HepG2 (cell line): ENCODE measurements at regions not wholly inside any gene's neighbourhood (a gene's known extent, or its start where the extent isn't known, plus 50 kb on each side); places are given as distances from the start of the nearest gene placed in this dataset.

Source experiments
- ATAC-seq: fragments of 200-7000 bp; cut with Tn5 transposase; 3 replicates; pipeline ENCODE4 v1.9.1; 2020; ENCODE audit warnings: mild to moderate bottlenecking, moderate library complexity
- BruUV-seq: library from RNA; stranded (reverse); fragments of 400-500 nt; replicated peaks from 2 replicates; lab custom pipeline; 2021; lab: Mats Ljungman, UMichigan
- CTCF ChIA-PET: fragments of 300-600 bp; formaldehyde crosslinking; extraction: SDS; loops from one replicate; lab custom pipeline; 2021; ENCODE audit warnings: low total read pairs, inconsistent platforms, low intra/inter-chr PET ratio; lab: Yijun Ruan, JAX
- POLR2A ChIA-PET: fragments of 350-600 bp; sonication (Branson Sonifier 250); formaldehyde crosslinking; loops from one replicate; lab custom pipeline; 2020; ENCODE audit warnings: antibody characterized with exemption, inconsistent platforms; lab: Yijun Ruan, JAX
- DNase-seq: peaks from one replicate; pipeline ENCODE4 v3.0.0-alpha.2; 2015; ENCODE audit warnings: low spot score
- FAIRE-seq: peaks from 3 replicates; lab custom pipeline; 2011; peaks lifted over from hg19 to GRCh38; lab: Jason Lieb, UNC
- H2AFZ ChIP-seq: one replicate; pipeline ENCODE4 v1.6.1; 2011; ENCODE audit warnings: low read length, inconsistent platforms
- H3K27ac ChIP-seq: fragments of 300-600 bp; 3 replicates; pipeline ENCODE4 v1.8.0; 2011; ENCODE audit warnings: mixed run types, mild to moderate bottlenecking, mixed read lengths, low read length, inconsistent platforms; ENCODE audit not compliant: insufficient read depth; ENCODE audit errors: extremely low read length
- H3K27me3 ChIP-seq, 2 experiments: fragments of 200-600 bp in 1 of 2; 2 replicates in 1 of 2; 3 replicates in 1 of 2; pipeline versions ENCODE4 v1.6.0 to v1.8.0; 2011; ENCODE audit warnings: low read length in 2 of 2, mild to moderate bottlenecking in 2 of 2, moderate library complexity in 2 of 2, inconsistent platforms in 1 of 2; ENCODE audit not compliant: insufficient read depth in 2 of 2, control insufficient read depth in 1 of 2
- H3K36me3 ChIP-seq, 2 experiments: fragments of 200-600 bp in 1 of 2; replicated peaks in 1 of 2; 2 replicates in 1 of 2; 3 replicates in 1 of 2; pipeline versions ENCODE4 v1.5.1 to v1.8.0; 2011; ENCODE audit warnings: low read length in 2 of 2, inconsistent platforms in 1 of 2; ENCODE audit not compliant: insufficient read depth in 2 of 2, control insufficient read depth in 1 of 2
- H3K4me1 ChIP-seq: 2 replicates; pipeline ENCODE4 v1.5.1; 2012; ENCODE audit warnings: low read length, inconsistent platforms; ENCODE audit not compliant: insufficient read depth
- H3K4me2 ChIP-seq: 2 replicates; pipeline ENCODE4 v1.6.0; 2011; ENCODE audit warnings: low read depth, low read length, inconsistent platforms
- H3K4me3 ChIP-seq, 3 experiments: fragments of 200-600 bp in 1 of 3; sonication (generic), shearing (Covaris generic) in 1 of 3; replicated peaks in 1 of 3; 2 replicates each; pipeline ENCODE4 v1.5.1; 2011 to 2016; ENCODE audit warnings: low read length in 3 of 3, inconsistent platforms in 2 of 3, low read depth in 2 of 3, mild to moderate bottlenecking in 2 of 3, control low read depth in 1 of 3, mixed read lengths in 1 of 3; ENCODE audit not compliant: insufficient read depth in 1 of 3
- H3K79me2 ChIP-seq: one replicate; pipeline ENCODE4 v1.6.1; 2011; ENCODE audit warnings: low read length, inconsistent platforms; ENCODE audit not compliant: insufficient read depth
- H3K9ac ChIP-seq: 2 replicates; pipeline ENCODE4 v1.6.0; 2011; ENCODE audit warnings: mild to moderate bottlenecking, low read depth, low read length, inconsistent platforms; ENCODE audit not compliant: insufficient read depth
- H3K9me3 ChIP-seq: 2 replicates; pipeline ENCODE4 v1.5.1; 2012; ENCODE audit warnings: mild to moderate bottlenecking, low read length
- H4K20me1 ChIP-seq: 2 replicates; pipeline ENCODE4 v1.6.0; 2011; ENCODE audit warnings: inconsistent platforms, mild to moderate bottlenecking, low read length, moderate library complexity; ENCODE audit not compliant: insufficient read depth
- CHCHD3 ChIP-seq: sonication (generic); formaldehyde crosslinking; IDR thresholded peaks from 2 replicates; pipeline ENCODE4 v1.8.0; 2022; ENCODE audit warnings: mild to moderate bottlenecking, missing genetic modification reagents, moderate library complexity
- CHD2 ChIP-seq: IDR thresholded peaks from 2 replicates; pipeline ENCODE4 v1.6.1; 2011; ENCODE audit warnings: low read depth, low read length, improper control_type of control experiment
- FOXJ3 ChIP-seq: sonication (generic); formaldehyde crosslinking; IDR thresholded peaks from 2 replicates; pipeline ENCODE4 v1.4.0; 2020; ENCODE audit warnings: missing genetic modification reagents, mild to moderate bottlenecking, borderline replicate concordance
- KLF15 ChIP-seq: sonication (generic); formaldehyde crosslinking; IDR thresholded peaks from 2 replicates; pipeline ENCODE4 v1.8.1; 2023; ENCODE audit warnings: borderline replicate concordance, mild to moderate bottlenecking, inconsistent platforms, missing genetic modification reagents, mixed read lengths
- TEAD3 ChIP-seq: optimal IDR thresholded peaks from 2 replicates; pipeline ENCODE3; 2016; ENCODE audit warnings: borderline replicate concordance
- ZNF12 ChIP-seq: sonication (generic); formaldehyde crosslinking; IDR thresholded peaks from 2 replicates; pipeline ENCODE4 v1.5.0; 2020; ENCODE audit warnings: missing genetic modification reagents
- ZNF333 ChIP-seq: sonication (generic); formaldehyde crosslinking; IDR thresholded peaks from 2 replicates; pipeline ENCODE4 v1.4.0; 2020; ENCODE audit warnings: mild to moderate bottlenecking, missing genetic modification reagents, borderline replicate concordance
- ZNF414 ChIP-seq: sonication (generic); formaldehyde crosslinking; IDR thresholded peaks from 2 replicates; pipeline ENCODE4 v1.5.0; 2020; ENCODE audit warnings: missing genetic modification reagents
- ZSCAN9 ChIP-seq: IDR thresholded peaks from 2 replicates; pipeline ENCODE4 v1.6.1; 2016; ENCODE audit warnings: borderline replicate concordance
- WGBS: methylation state at CpG from one replicate; pipeline ENCODE4 v1.1.6; 2017; ENCODE audit warnings: low lambda C conversion rate; 5-methylcytosine and 5-hydroxymethylcytosine counted together
- in situ Hi-C: cut with HindIII; loops from 2 replicates; pipeline ENCODE4 v1.10.0; 2017; ENCODE audit warnings: low pct_unique_long_range_greater_than_20kb; ENCODE audit not compliant: extremely low pct_ligation_motif_present
- intact Hi-C: fragments of 100-400 bp; cut with micrococcal nuclease; formaldehyde crosslinking; loops from one replicate; pipeline ENCODE4 v1.10.0; 2022; ENCODE audit not compliant: unreplicated experiment
- TF ChIP-seq, protein P1 (sequence below): sonication (generic); formaldehyde crosslinking; IDR thresholded peaks from 2 replicates; pipeline ENCODE4 v1.8.0; 2022; ENCODE audit warnings: missing genetic modification reagents, mild to moderate bottlenecking, moderate library complexity, borderline replicate concordance

GRCh38 chr2:35000453-35000852 lies 1355.1 kb upstream of the CRIM1 start:
- H4K20me1 ChIP-seq = no peaks in the 10 kb centered on the region
- H3K4me3 ChIP-seq = no peak overlapping the region
- ChIA-PET POLR2A (no interaction called here), CTCF (no interaction called here)
- no peak overlapping the region for H3K4me2 ChIP-seq
- H2AFZ ChIP-seq = no peak overlapping the region
- ATAC-seq (no peak), DNase-seq (no peak), FAIRE-seq (no peak)
- no peaks in the 10 kb centered on the region for H3K36me3 ChIP-seq
- H3K27ac ChIP-seq = no peak overlapping the region
- H3K4me1 ChIP-seq = no peaks in the 10 kb centered on the region
- 2% methylated on average over 1 of the region's 1 CpG for WGBS
- no peak for TF ChIP-seq ZNF414 (CRISPR knock-in tag)
- no peak for TF ChIP-seq TEAD3
- TF ChIP-seq CHCHD3 (CRISPR knock-in tag) = no peak
- no peak for TF ChIP-seq ZSCAN9 (CRISPR knock-in tag)
- TF ChIP-seq, protein P1, sequence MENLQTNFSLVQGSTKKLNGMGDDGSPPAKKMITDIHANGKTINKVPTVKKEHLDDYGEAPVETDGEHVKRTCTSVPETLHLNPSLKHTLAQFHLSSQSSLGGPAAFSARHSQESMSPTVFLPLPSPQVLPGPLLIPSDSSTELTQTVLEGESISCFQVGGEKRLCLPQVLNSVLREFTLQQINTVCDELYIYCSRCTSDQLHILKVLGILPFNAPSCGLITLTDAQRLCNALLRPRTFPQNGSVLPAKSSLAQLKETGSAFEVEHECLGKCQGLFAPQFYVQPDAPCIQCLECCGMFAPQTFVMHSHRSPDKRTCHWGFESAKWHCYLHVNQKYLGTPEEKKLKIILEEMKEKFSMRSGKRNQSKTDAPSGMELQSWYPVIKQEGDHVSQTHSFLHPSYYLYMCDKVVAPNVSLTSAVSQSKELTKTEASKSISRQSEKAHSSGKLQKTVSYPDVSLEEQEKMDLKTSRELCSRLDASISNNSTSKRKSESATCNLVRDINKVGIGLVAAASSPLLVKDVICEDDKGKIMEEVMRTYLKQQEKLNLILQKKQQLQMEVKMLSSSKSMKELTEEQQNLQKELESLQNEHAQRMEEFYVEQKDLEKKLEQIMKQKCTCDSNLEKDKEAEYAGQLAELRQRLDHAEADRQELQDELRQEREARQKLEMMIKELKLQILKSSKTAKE (CRISPR knock-in tag) = no peak
- no peak for TF ChIP-seq CHD2
- TF ChIP-seq ZNF333 (CRISPR knock-in tag) = no peak
- no peak for TF ChIP-seq FOXJ3
- no peak for TF ChIP-seq KLF15
- no peak for TF ChIP-seq ZNF12 (CRISPR knock-in tag)
- intact Hi-C loops = no loop called here
- no peaks in the 10 kb centered on the region for H3K27me3 ChIP-seq
- in situ Hi-C loops = no loop called here
- H3K9ac ChIP-seq = no peak overlapping the region
- peaks cover 27% of the 10 kb centered on the region for H3K9me3 ChIP-seq
- no TSS peak for BruUV-seq
- H3K79me2 ChIP-seq = no peaks in the 10 kb centered on the region
